ENCODE measurements at regions not wholly inside any gene's neighbourhood (a gene's known extent, or its start where the extent isn't known, plus 50 kb on each side); places are given as distances from the start of the nearest gene placed in this dataset.

- TF ChIP-seq, protein P1, sequence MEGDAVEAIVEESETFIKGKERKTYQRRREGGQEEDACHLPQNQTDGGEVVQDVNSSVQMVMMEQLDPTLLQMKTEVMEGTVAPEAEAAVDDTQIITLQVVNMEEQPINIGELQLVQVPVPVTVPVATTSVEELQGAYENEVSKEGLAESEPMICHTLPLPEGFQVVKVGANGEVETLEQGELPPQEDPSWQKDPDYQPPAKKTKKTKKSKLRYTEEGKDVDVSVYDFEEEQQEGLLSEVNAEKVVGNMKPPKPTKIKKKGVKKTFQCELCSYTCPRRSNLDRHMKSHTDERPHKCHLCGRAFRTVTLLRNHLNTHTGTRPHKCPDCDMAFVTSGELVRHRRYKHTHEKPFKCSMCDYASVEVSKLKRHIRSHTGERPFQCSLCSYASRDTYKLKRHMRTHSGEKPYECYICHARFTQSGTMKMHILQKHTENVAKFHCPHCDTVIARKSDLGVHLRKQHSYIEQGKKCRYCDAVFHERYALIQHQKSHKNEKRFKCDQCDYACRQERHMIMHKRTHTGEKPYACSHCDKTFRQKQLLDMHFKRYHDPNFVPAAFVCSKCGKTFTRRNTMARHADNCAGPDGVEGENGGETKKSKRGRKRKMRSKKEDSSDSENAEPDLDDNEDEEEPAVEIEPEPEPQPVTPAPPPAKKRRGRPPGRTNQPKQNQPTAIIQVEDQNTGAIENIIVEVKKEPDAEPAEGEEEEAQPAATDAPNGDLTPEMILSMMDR (IDR thresholded peaks at IDR 0.05; ENCODE audit: low read depth, low read length, poor library complexity, severe bottlenecking): no peak
- TF ChIP-seq EZH2phosphoT487 (IDR thresholded peaks at IDR 0.05; ENCODE audit: borderline replicate concordance, low read length): no peak
These were observed 1478.2 kb upstream of the MIR17HG start for GRCh38 chr13:89869312-89869711.
